Hepatocyte (in vitro differentiated cells): ENCODE measurements at regions not wholly inside any gene's neighbourhood (a gene's known extent, or its start where the extent isn't known, plus 50 kb on each side); places are given as distances from the start of the nearest gene placed in this dataset.

Experiments
- DNase-seq: peaks from one replicate; pipeline ENCODE4 v3.0.0-alpha.2; 2016; ENCODE audit warnings: low spot score
- H2AFZ ChIP-seq: fragments of 200-600 bp; sonication (generic); 2 replicates; pipeline ENCODE4 v1.6.0; 2016; ENCODE audit warnings: antibody characterized with exemption, mild to moderate bottlenecking
- H3K27ac ChIP-seq: fragments of 200-600 bp; sonication (generic); 2 replicates; pipeline ENCODE4 v1.5.1; 2016; ENCODE audit warnings: mild to moderate bottlenecking
- H3K27me3 ChIP-seq: fragments of 200-600 bp; sonication (generic); 2 replicates; pipeline ENCODE4 v1.6.1; 2016
- H3K36me3 ChIP-seq: fragments of 200-600 bp; sonication (generic); replicated peaks from 2 replicates; pipeline ENCODE4 v1.5.1; 2016; ENCODE audit warnings: low read depth; ENCODE audit not compliant: insufficient read depth
- H3K4me1 ChIP-seq: fragments of 200-600 bp; sonication (generic); 2 replicates; pipeline ENCODE4 v1.5.1; 2016; ENCODE audit warnings: mild to moderate bottlenecking, moderate library complexity; ENCODE audit not compliant: insufficient read depth
- H3K4me2 ChIP-seq: fragments of 200-600 bp; sonication (generic); 2 replicates; pipeline ENCODE4 v1.6.0; 2016
- H3K4me3 ChIP-seq: fragments of 200-600 bp; sonication (generic); 2 replicates; pipeline ENCODE4 v1.5.1; 2016; ENCODE audit warnings: mild to moderate bottlenecking
- H3K79me2 ChIP-seq: fragments of 200-600 bp; sonication (generic); 2 replicates; pipeline ENCODE4 v1.6.0; 2017; ENCODE audit warnings: mild to moderate bottlenecking
- H3K9me2 ChIP-seq: fragments of 200-600 bp; sonication (generic); replicated peaks from 2 replicates; pipeline ENCODE4 v1.6.0; 2017; ENCODE audit warnings: mild to moderate bottlenecking; ENCODE audit not compliant: insufficient read depth
- H3K9me3 ChIP-seq: fragments of 200-600 bp; sonication (generic); 2 replicates; pipeline ENCODE4 v1.5.1; 2016; ENCODE audit warnings: low read depth, mild to moderate bottlenecking
- H4K20me1 ChIP-seq: fragments of 200-600 bp; sonication (generic); 2 replicates; pipeline ENCODE4 v1.6.0; 2016; ENCODE audit warnings: mild to moderate bottlenecking; ENCODE audit not compliant: insufficient read depth, poor library complexity, severe bottlenecking
- EZH2 ChIP-seq: fragments of 200-600 bp; sonication (generic); IDR thresholded peaks from 2 replicates; pipeline ENCODE4 v1.6.1; 2016; ENCODE audit warnings: antibody characterized with exemption, mild to moderate bottlenecking, borderline replicate concordance
- EZH2phosphoT487 ChIP-seq: fragments of 200-600 bp; sonication (generic); IDR thresholded peaks from one replicate; pipeline ENCODE4 v1.6.1; 2018; ENCODE audit warnings: antibody characterized with exemption, mild to moderate bottlenecking, low read depth, moderate library complexity; ENCODE audit not compliant: unreplicated experiment, severe bottlenecking
- WGBS: methylation state at CpG from one replicate; pipeline ENCODE4 v1.1.6; 2016; ENCODE audit warnings: low lambda C conversion rate; ENCODE audit errors: missing lambda C conversion rate; 5-methylcytosine and 5-hydroxymethylcytosine counted together
- TF ChIP-seq, protein P1 (sequence below): fragments of 200-600 bp; sonication (generic); IDR thresholded peaks from 2 replicates; pipeline ENCODE4 v1.5.1; 2016; ENCODE audit warnings: antibody characterized with exemption, mild to moderate bottlenecking; ENCODE audit not compliant: poor library complexity

DNA sequence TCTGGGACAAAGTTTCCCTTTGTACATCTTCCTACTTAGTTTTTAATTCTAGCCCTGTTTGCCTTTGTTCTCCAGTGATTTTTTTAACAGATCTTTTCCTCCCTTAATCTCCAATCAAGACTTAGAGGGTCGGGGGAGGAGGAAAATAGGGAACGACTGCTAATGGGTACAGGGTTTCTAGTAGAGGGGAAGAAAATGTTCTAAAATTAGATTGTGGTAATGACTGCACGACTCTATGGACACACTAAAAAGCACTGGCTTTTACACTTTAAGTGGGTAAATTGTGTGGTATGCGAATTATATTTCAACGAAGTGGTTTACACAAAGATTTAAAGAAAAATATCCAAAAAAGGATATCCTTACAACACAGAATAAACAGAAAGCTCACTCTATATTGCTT lies 110.0 kb upstream of the SPON1 start:
- H3K9me3 ChIP-seq = no peaks in the 10 kb centered on the region
- peaks cover 6% of the 10 kb centered on the region for H3K27me3 ChIP-seq
- no peaks in the 10 kb centered on the region for H3K36me3 ChIP-seq
- no peaks in the 10 kb centered on the region for H4K20me1 ChIP-seq
- 83% methylated on average over 5 of the region's 5 CpGs for WGBS
- TF ChIP-seq, protein P1, sequence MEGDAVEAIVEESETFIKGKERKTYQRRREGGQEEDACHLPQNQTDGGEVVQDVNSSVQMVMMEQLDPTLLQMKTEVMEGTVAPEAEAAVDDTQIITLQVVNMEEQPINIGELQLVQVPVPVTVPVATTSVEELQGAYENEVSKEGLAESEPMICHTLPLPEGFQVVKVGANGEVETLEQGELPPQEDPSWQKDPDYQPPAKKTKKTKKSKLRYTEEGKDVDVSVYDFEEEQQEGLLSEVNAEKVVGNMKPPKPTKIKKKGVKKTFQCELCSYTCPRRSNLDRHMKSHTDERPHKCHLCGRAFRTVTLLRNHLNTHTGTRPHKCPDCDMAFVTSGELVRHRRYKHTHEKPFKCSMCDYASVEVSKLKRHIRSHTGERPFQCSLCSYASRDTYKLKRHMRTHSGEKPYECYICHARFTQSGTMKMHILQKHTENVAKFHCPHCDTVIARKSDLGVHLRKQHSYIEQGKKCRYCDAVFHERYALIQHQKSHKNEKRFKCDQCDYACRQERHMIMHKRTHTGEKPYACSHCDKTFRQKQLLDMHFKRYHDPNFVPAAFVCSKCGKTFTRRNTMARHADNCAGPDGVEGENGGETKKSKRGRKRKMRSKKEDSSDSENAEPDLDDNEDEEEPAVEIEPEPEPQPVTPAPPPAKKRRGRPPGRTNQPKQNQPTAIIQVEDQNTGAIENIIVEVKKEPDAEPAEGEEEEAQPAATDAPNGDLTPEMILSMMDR = no peak
- no peak for TF ChIP-seq EZH2
- no peak for TF ChIP-seq EZH2phosphoT487
- H3K79me2 ChIP-seq = no peaks in the 10 kb centered on the region
- H3K9me2 ChIP-seq = no peaks in the 10 kb centered on the region
- no peak overlapping the region for H2AFZ ChIP-seq
- H3K27ac ChIP-seq = no peak overlapping the region
- H3K4me1 ChIP-seq = no peaks in the 10 kb centered on the region
- DNase-seq = no peak
- no peak overlapping the region for H3K4me3 ChIP-seq
- H3K4me2 ChIP-seq = no peak overlapping the region

DNA sequence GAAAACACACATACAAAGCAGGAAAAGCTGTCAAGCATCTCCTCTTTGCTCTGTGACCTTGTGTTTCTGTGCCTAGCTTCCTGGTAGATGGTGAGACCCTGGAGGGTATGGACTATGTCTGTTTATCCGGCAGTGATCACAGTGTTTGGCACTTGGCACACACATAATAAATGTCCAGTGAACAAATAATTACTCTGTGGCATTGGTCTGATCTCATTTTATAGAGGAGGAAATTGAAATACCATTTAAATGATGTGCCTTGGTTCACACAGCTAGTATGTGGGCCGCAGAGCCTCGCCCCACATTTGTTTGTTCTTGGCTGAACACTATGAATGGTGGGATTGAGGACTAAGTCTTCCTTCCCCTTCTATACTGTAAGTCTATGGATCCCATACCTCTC lies 104.7 kb upstream of the SPON1 start:
- H3K9me3 ChIP-seq = no peaks in the 10 kb centered on the region
- DNase-seq = no peak
- no peak overlapping the region for H3K4me3 ChIP-seq
- no peaks in the 10 kb centered on the region for H3K9me2 ChIP-seq
- WGBS = 82% methylated on average over 3 of the region's 3 CpGs
- no peak for TF ChIP-seq EZH2phosphoT487
- TF ChIP-seq, protein P1 = no peak
- TF ChIP-seq EZH2 = no peak
- H2AFZ ChIP-seq = no peak overlapping the region
- no peaks in the 10 kb centered on the region for H3K79me2 ChIP-seq
- no peak overlapping the region for H3K27ac ChIP-seq
- no peaks in the 10 kb centered on the region for H3K27me3 ChIP-seq
- no peaks in the 10 kb centered on the region for H3K4me1 ChIP-seq
- H3K4me2 ChIP-seq = no peak overlapping the region
- no peaks in the 10 kb centered on the region for H3K36me3 ChIP-seq
- H4K20me1 ChIP-seq = no peaks in the 10 kb centered on the region

DNA sequence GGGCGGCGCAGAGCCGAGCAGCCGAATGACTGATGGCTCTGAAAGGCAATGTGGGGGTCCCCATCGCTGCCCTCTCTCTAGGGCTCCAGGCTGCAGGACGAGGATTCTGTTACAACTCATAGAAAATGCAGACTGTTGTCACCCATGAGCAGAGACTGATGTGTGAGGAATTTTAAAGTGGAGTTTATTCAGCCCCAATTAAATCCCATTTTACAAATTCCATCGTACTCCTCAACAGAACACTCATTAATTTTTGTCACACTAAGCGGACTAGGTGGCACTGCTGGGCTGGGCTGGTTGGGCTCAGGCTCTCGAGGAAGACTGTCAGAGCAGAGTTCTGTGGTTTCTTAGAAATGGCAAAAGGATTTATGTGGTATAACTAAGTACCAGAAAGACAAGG lies 102.6 kb upstream of the SPON1 start:
- H3K36me3 ChIP-seq = no peaks in the 10 kb centered on the region
- no peaks in the 10 kb centered on the region for H3K9me2 ChIP-seq
- H4K20me1 ChIP-seq = no peaks in the 10 kb centered on the region
- no peaks in the 10 kb centered on the region for H3K27me3 ChIP-seq
- no peak for DNase-seq
- no peaks in the 10 kb centered on the region for H3K79me2 ChIP-seq
- no peaks in the 10 kb centered on the region for H3K9me3 ChIP-seq
- no peak overlapping the region for H2AFZ ChIP-seq
- no peak overlapping the region for H3K27ac ChIP-seq
- TF ChIP-seq EZH2 (no peak), EZH2phosphoT487 (no peak)
- TF ChIP-seq, protein P1 = no peak
- H3K4me2 ChIP-seq = no peak overlapping the region
- H3K4me1 ChIP-seq = no peaks in the 10 kb centered on the region
- WGBS = 80% methylated on average over 9 of the region's 9 CpGs
- H3K4me3 ChIP-seq = no peak overlapping the region

DNA sequence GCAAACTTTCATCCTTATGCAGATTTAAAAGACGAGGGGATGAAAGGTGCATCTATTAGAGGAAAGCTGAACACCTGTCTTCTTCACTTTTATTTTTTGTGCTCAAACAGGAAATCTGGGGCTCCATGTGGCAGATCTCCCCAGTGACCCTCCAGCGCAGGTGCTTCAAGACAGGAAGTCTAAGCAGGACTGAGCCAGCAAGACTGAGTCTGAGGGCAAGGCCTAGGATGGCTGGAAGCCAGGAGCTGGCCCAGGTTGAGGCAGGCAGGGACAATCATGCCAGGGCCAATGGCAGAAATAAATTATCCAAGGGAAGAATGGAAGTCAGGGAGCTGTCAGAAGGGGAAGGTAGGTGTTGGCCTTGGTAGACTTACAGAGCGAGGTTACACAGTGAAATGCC lies 101.1 kb upstream of the SPON1 start:
- Histone ChIP-seq H3K9me2 (no peaks in the 10 kb centered on the region), H3K27ac (no peak overlapping the region), H3K9me3 (no peaks in the 10 kb centered on the region), H3K27me3 (no peaks in the 10 kb centered on the region), H4K20me1 (no peaks in the 10 kb centered on the region), H3K4me1 (no peaks in the 10 kb centered on the region), H3K36me3 (no peaks in the 10 kb centered on the region), H3K4me2 (no peak overlapping the region), H3K79me2 (no peaks in the 10 kb centered on the region), H3K4me3 (no peak overlapping the region), H2AFZ (no peak overlapping the region)
- DNase-seq = no peak
- 95% methylated on average over 3 of the region's 3 CpGs for WGBS
- TF ChIP-seq EZH2 = no peak
